Panc1 (cell line): ENCODE measurements at regions not wholly inside any gene's neighbourhood (a gene's known extent, or its start where the extent isn't known, plus 50 kb on each side); places are given as distances from the start of the nearest gene placed in this dataset.

Experiments used
- SIN3A ChIP-seq: IDR thresholded peaks from 2 replicates; pipeline ENCODE4 v1.6.1; 2012; ENCODE audit warnings: low read depth, mild to moderate bottlenecking, low read length, moderate library complexity, borderline replicate concordance; ENCODE audit not compliant: insufficient read depth
- TCF7L2 ChIP-seq: IDR thresholded peaks from 2 replicates; pipeline ENCODE4 v1.6.1; 2011; ENCODE audit warnings: mild to moderate bottlenecking, low read depth, low read length, inconsistent platforms
- TF ChIP-seq, protein P1 (sequence below): fragments of 450-650 bp; IDR thresholded peaks from 2 replicates; pipeline ENCODE4 v1.5.1; 2017; ENCODE audit warnings: mild to moderate bottlenecking
- TF ChIP-seq, protein P2 (sequence below), 2 experiments: IDR thresholded peaks; 2 replicates each; pipeline ENCODE4 v1.6.1; 2011 to 2012; ENCODE audit warnings: low read depth in 2 of 2, control low read depth in 1 of 2, low read length in 1 of 2, mild to moderate bottlenecking in 1 of 2, moderate library complexity in 1 of 2; ENCODE audit not compliant: insufficient read depth in 1 of 2

- TF ChIP-seq, protein P1, sequence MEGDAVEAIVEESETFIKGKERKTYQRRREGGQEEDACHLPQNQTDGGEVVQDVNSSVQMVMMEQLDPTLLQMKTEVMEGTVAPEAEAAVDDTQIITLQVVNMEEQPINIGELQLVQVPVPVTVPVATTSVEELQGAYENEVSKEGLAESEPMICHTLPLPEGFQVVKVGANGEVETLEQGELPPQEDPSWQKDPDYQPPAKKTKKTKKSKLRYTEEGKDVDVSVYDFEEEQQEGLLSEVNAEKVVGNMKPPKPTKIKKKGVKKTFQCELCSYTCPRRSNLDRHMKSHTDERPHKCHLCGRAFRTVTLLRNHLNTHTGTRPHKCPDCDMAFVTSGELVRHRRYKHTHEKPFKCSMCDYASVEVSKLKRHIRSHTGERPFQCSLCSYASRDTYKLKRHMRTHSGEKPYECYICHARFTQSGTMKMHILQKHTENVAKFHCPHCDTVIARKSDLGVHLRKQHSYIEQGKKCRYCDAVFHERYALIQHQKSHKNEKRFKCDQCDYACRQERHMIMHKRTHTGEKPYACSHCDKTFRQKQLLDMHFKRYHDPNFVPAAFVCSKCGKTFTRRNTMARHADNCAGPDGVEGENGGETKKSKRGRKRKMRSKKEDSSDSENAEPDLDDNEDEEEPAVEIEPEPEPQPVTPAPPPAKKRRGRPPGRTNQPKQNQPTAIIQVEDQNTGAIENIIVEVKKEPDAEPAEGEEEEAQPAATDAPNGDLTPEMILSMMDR = no peak
- TF ChIP-seq, protein P2, sequence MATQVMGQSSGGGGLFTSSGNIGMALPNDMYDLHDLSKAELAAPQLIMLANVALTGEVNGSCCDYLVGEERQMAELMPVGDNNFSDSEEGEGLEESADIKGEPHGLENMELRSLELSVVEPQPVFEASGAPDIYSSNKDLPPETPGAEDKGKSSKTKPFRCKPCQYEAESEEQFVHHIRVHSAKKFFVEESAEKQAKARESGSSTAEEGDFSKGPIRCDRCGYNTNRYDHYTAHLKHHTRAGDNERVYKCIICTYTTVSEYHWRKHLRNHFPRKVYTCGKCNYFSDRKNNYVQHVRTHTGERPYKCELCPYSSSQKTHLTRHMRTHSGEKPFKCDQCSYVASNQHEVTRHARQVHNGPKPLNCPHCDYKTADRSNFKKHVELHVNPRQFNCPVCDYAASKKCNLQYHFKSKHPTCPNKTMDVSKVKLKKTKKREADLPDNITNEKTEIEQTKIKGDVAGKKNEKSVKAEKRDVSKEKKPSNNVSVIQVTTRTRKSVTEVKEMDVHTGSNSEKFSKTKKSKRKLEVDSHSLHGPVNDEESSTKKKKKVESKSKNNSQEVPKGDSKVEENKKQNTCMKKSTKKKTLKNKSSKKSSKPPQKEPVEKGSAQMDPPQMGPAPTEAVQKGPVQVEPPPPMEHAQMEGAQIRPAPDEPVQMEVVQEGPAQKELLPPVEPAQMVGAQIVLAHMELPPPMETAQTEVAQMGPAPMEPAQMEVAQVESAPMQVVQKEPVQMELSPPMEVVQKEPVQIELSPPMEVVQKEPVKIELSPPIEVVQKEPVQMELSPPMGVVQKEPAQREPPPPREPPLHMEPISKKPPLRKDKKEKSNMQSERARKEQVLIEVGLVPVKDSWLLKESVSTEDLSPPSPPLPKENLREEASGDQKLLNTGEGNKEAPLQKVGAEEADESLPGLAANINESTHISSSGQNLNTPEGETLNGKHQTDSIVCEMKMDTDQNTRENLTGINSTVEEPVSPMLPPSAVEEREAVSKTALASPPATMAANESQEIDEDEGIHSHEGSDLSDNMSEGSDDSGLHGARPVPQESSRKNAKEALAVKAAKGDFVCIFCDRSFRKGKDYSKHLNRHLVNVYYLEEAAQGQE (IDR thresholded peaks at IDR 0.05; ENCODE audit: insufficient read depth in 1 of 2, low read depth in 2 of 2, low read length in 1 of 2) = no peak
- TF ChIP-seq TCF7L2 = no peak
- TF ChIP-seq SIN3A = no peak
These were observed 170.1 kb upstream of the KCNH7 start for GRCh38 chr2:163008642-163009041.
